Ramos (cell line): ENCODE measurements at regions not wholly inside any gene's neighbourhood (a gene's known extent, or its start where the extent isn't known, plus 50 kb on each side); places are given as distances from the start of the nearest gene placed in this dataset.

Experiments used
- in situ Hi-C: fragments of 300-500 bp; cut with MboI; formaldehyde crosslinking; loops from one replicate; pipeline ENCODE4 v1.14.3; 2022; ENCODE audit warnings: low sequenced_read_pairs; ENCODE audit not compliant: unreplicated experiment

GRCh38 chr21:41110664-41111063 lies 57.3 kb upstream of the BACE2 start:
- in situ Hi-C loops, result no loop called here

DNA sequence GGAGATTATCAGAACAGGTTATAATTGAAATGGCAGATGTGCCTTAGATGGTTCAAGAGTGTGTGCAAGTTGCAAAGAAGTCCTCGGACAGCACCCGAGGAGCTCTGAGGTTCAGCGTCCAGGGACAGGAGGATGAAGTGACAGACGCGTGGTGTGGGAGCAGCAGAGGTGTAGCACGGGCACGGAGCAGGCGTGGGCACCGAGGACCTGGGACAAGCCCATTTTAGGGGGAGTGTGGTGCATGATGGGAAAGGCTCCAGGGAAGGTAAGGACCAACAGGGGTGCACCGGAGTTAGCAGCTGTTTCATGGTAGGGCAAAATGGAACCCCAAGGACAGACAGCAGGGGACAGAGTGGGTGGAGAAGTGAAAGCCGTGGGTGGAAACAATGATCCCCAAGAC lies 56.3 kb upstream of the BACE2 start:
- in situ Hi-C loops, result no loop called here

GRCh38 chr21:41112740-41113692 lies 54.9 kb upstream of the BACE2 start:
- in situ Hi-C loops, result no loop called here

DNA sequence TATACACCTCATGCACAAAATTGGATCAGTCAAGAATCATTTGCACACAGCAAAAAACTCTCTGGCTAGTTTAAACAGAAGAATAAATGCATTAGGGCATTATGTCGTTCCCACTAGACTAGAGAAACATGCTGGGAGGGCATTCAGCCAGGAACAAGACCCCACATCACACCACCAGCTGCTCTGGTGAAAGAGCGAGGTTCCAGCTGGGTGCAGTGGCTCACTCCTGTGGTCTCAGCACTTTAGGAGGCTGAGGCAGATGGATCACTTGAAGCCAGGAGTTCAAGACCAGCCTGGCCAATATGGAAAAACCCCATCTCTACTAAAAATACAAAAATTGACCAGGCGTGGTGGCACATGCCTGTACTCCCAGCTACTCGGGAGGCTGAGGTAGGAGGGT lies 52.1 kb upstream of the BACE2 start:
- in situ Hi-C loops, result no loop called here
